ENCODE measurements at regions not wholly inside any gene's neighbourhood (a gene's known extent, or its start where the extent isn't known, plus 50 kb on each side); places are given as distances from the start of the nearest gene placed in this dataset.

- no peak for TF ChIP-seq CTCF (IDR thresholded peaks at IDR 0.05; ENCODE audit: low read depth, low read length, missing input control)
- TF ChIP-seq HNF4G (IDR thresholded peaks at IDR 0.05) = no peak
- no peak for TF ChIP-seq JUND (IDR thresholded peaks at IDR 0.05)
- no peak for TF ChIP-seq MAX (IDR thresholded peaks at IDR 0.05)
- TF ChIP-seq HNF4A (conservative IDR thresholded peaks at IDR 0.05) = no peak
Measured at GRCh38 chr3:38966811-38967692, 84.7 kb downstream of the SCN11A start.
